GM13977 (cell line): ENCODE measurements at regions not wholly inside any gene's neighbourhood (a gene's known extent, or its start where the extent isn't known, plus 50 kb on each side); places are given as distances from the start of the nearest gene placed in this dataset.

Source experiments
- DNase-seq: peaks from one replicate; pipeline ENCODE4 v3.0.0; 2012; ENCODE audit warnings: low spot score
- CTCF ChIP-seq: IDR thresholded peaks from 2 replicates; pipeline ENCODE4 v1.5.1; 2012; ENCODE audit warnings: mild to moderate bottlenecking, control low read depth; ENCODE audit not compliant: insufficient read depth; ENCODE audit errors: extremely low read depth, missing control alignments
- in situ Hi-C: fragments of 300-500 bp; cut with MboI; formaldehyde crosslinking; loops from one replicate; pipeline ENCODE4 v1.12.0; 2022; ENCODE audit warnings: low sequenced_read_pairs, low pct_unique_long_range_greater_than_20kb, mixed read lengths, inconsistent platforms; ENCODE audit not compliant: unreplicated experiment

GRCh38 chr10:118484152-118484871 lies 111.1 kb downstream of the PRLHR start:
- DNase-seq, result no peak
- no peak for TF ChIP-seq CTCF
- in situ Hi-C loops, result no loop called here

GRCh38 chr10:118483496-118483895 lies 112.0 kb downstream of the PRLHR start:
- TF ChIP-seq CTCF, result no peak
- no peak for DNase-seq
- in situ Hi-C loops, result no loop called here

- TF ChIP-seq CTCF, result no peak
- DNase-seq, result no peak
- in situ Hi-C loops, result no loop called here
These were observed 112.8 kb downstream of the PRLHR start for GRCh38 chr10:118482393-118483331.

GRCh38 chr10:118481871-118482270 lies 113.6 kb downstream of the PRLHR start:
- in situ Hi-C loops, result no loop called here
- TF ChIP-seq CTCF, result no peak
- DNase-seq, result no peak

GRCh38 chr10:118475214-118475613 lies 120.2 kb downstream of the PRLHR start:
- in situ Hi-C loops, result no loop called here
- no peak for TF ChIP-seq CTCF
- no peak for DNase-seq

- no peak for TF ChIP-seq CTCF
- in situ Hi-C loops, result no loop called here
- DNase-seq, result no peak
These were observed 121.3 kb downstream of the PRLHR start for GRCh38 chr10:118474111-118474510.
